ENCODE measurements at regions not wholly inside any gene's neighbourhood (a gene's known extent, or its start where the extent isn't known, plus 50 kb on each side); places are given as distances from the start of the nearest gene placed in this dataset.

DNA sequence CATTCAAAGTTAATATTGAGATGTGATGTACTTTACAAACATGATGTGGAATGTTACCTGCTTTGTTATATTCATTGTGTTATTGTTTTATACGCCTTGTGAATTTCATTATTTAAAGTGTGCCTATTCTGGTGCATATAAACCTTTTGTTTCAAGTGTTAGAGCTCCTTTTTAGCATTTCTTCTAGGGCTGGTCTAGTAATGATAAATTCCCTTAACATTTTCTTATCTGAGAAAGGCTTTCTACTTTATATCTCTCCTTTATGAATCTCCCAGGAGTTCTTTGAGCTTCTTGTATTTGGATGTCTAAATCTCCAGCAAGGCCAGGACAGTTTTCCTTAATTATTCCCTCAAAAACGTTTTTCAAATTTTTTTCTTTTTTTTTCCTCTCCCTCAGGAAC is 1005.6 kb downstream of the IGSF11 start:
- no peak for DNase-seq

DNA sequence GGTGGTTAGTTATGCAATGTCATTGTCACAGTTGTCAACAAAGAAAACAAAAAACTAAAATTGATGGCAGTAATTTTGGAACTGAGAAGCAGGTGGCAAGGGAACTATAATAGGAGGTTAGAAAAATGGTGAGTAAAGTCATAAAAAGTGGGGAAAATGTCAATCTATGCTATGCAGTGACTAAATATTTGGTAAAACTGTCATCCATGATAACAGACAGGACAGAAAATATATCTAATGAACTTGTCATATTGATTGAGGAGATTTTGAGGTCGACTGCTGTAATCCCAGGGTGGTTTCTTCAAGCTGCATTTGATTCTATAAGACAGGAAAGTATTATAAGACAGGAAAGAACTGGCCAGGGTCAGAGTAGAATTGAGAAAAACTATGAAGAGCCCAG is 998.4 kb downstream of the IGSF11 start:
- no peak for DNase-seq

DNA sequence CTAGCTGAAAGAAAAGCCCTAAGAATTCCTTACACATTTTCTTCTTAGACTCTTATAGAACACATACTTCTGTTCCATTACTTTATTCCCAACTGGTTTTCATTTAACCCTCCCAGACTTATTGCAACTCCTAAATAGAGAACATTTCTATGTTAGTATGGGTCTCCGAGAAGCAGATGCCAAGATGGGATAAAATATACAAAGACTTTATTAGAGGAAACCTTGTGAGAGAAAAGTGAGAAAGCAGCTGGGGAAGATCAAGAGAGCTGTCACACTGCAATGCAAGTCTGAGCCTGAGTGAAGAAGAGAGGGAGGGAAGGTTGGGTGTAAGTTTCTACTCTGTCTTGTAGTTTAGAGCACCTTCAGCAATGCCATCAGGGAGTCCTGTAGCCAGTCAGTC is 979.3 kb downstream of the IGSF11 start:
- no peak for DNase-seq

DNA sequence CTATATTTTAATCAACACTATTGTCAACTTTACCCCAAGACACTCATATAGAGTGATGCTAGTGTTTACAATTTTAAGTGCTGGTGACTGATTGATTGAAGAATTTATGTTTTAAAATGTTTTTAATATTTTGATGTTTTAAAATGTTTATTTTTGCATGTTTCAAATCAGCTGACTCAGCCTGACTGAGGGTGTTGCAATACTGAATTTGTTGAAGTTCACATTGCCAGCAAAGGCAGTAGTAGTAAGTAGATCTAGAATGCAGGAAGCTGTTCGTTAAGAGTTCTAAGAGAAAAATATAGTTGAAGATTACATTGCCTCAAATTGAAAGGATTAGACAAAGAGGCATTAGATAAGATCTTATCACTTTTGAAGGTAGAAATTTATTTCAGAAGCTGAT is 977.6 kb downstream of the IGSF11 start:
- DNase-seq, result no peak

DNA sequence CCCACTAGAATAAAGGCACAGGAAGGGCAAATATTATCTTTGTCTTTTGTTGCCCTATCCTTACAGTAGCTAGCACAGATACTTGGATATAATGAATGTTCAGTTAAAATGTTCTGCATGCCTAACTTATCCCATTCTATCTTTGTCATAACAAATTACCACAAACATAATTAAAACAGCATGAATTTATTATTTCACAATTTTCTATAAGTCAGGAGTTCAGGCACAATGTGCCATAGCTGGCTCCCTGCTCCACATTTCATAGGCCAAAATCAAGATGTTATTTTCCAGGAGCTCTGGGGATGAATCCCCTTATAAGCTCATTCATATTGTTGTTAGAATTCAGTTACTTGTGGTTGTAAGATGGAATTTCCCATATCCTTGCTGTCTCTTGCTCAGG is 975.5 kb downstream of the IGSF11 start:
- no peak for DNase-seq

DNA sequence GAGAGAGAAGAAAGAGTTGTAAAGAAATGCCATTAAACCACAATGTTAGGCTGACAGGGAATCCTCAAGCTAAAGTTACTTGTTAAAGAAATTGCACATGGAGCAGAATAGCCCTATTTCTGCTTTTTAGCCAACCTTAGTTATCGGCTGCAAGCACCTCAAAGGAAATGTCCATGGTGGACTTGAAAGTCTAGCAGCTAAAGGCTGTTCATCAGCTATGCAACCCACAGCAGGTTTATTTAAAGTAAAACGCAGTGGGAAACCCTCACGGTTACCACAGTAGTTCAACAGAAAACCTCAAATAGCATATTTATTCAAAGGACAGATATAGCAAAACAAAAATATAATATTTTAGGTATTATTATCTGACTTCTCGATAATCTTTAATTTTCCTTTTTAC is 967.2 kb downstream of the IGSF11 start:
- DNase-seq, result no peak

DNA sequence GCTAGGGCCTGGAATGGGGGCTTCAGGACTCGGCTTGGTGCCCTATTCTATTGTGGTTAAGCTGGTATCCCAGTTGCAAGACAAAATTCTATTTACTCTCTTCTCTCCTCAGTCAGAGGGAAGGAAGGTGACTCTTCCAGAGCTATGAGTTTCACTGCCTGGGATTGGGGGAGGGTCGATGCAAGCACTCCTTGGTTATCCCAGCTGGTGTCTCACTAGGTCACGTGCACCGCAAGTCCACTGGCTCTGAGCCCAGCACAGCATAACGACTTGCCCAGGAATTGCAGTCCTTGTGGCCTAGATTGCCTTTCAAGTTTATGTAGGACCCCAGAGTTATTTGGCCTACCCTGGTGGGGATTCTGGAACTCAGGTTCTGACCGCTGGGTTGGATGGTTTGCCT is 958.8 kb downstream of the IGSF11 start:
- DNase-seq, result no peak

DNA sequence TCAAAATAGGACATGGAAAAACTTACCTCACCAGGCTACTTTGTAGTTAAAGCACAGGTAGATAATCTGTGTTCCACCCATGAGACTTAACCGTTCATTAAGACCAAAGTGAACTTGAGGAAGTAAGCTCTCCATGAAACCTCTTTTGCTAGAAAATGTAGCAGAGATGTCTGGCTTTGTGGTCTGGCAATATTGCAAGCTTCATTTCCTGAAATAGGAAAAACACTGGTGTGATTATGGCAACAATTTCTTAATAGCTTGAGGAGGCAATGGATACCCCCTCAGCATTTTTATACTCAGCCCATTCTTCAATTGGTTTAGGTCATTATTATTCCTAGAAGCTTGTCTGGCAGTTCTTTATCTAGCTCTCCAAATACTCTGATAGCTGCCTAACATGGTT is 957.3 kb downstream of the IGSF11 start:
- no peak for DNase-seq

DNA sequence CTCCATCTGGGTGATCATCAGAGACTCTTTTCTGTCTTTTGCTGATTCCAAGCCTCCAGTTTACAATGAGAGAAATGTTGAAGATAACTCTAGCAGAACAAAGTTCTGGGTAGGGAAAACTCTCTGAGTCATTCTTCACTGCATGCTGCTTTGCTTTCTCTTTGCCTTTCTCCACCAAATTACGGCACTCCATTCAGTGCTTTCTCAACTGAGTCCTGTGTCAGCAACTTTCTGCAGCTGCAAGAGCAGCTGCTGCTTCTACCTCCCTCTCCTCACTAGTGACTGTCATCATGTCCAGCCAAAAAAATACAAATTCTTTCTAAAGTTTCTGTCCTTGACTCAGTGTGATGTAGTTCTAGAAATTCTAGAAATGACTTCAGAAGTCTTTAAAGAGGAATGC is 953.8 kb downstream of the IGSF11 start:
- no peak for DNase-seq

DNA sequence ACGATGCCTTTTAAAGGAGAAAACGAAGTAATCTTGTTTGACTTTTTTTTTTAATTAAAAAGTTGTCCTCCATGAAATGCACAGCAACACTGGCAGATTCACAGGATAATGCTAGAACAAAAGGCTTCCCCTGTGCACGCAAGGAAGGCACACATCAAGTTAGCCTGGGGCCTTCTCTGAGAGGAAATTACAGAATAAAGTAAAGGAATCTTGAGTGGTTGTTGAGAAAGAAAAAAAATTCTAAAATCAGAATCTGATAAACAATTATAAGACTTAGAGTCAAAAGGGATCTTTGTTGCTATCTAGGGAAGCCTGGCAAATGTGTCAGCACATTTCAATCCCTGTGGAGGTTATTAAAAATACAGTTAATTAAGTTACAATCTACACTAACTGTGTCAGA is 946.0 kb downstream of the IGSF11 start:
- no peak for DNase-seq

DNA sequence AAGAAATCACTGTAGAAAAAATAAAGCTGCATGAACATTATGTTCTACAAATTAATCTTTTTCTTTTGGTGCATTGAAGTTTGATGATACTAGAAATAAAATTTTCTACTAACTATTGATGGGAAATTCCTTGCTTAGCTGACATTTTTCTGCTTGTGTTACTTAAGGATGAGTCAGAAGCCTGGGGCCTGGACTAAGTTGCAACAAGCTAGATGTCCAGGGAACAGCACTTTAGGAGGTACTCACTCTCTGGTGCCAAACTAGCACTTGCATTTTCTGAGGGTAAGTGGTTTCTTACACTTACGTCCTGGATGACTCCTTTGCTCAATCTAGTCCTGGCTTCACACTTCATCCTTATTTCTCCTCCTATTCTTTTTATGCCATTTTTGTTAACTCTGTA is 945.1 kb downstream of the IGSF11 start:
- no peak for DNase-seq

DNA sequence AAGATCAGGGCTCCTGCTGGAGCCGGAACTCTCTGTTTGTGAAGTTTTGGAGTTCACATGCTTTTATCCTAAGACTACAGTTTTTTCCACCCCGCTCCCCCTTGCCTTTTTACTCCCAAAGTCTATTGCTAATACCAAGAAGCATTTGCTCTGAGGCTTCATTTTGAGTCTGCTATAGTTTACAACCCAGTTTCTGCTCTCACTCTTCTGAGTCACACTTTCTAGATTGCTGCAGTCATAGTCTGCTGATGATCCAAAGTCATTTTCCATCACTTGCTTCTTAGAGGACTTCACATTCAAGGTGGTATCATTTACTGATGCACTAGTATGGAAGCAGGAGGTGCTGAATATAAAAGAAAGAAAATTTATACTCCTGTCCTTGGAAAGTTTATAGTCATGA is 937.4 kb downstream of the IGSF11 start:
- no peak for DNase-seq

DNA sequence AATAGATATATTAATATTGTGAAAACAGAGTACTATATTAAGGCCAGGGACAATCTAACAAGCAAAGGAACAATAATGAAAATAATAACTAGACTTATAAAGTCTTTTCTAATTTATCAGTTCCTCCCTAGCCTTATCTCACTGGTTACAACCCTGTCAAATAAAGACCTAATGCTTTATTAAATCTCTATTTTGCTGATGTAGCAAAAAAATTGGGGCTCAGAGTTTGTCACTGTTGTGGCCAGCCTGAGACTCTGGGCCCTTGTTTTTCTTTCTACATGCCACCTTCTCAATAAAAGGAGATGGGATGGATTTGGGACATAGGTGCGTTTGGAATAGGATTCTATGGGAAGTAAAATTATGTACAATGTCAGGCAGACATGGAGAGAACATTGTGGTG is 937.0 kb downstream of the IGSF11 start:
- no peak for DNase-seq

DNA sequence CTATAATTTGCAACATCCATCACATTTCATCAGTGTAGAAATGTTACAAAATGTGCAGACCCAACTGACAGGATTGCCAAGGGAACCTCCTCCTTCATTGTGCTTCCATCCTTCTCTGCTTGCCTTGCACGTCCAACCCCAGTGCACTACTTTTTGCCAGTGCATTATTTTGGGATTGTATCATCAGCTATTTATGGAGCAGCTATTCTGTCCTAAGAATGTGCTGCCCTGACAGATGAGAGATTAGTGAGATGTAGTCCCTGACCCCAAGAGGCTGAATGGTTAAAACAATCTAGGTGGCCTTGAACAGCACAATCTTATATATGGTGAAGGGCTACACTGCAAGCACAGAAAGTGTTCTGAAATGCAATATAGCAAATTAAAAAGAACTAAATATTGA is 935.8 kb downstream of the IGSF11 start:
- no peak for DNase-seq

DNA sequence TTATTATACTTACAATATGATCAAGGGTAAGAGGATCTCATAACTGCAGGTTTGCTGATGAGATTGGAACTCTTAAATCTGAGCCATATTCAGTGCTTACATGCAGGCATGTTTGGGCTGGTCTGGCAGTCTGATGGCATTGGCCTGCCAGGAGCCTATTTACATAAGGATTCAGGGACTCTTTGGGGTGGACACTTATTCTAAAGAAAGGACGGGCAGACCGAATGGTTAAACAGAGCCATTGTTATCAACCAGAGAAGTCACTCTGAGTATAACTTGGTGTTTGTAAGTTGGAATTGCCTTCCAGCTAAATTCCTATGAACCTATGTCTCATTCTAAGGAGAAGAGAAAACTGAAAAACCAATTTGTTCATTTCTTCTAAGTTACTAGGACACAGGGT is 932.8 kb downstream of the IGSF11 start:
- DNase-seq, result no peak

DNA sequence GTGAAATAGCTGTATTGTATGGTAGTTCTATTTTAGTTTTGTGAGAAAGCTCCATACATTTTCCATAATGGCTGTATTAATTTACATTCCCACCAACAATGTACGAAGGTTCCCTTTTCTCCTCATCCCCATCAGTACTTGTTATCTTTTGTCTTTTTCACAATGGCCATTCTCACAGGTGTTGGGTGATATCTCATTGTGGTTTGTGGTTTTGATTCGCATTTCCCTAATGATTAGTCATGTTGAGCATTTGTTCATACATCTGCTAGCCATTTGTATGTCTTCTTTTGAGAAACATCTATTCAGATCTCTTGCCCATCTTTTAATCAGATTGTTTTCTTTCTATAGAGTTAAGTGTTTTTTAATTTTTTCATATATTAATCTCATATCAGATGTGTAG is 931.9 kb downstream of the IGSF11 start:
- no peak for DNase-seq

DNA sequence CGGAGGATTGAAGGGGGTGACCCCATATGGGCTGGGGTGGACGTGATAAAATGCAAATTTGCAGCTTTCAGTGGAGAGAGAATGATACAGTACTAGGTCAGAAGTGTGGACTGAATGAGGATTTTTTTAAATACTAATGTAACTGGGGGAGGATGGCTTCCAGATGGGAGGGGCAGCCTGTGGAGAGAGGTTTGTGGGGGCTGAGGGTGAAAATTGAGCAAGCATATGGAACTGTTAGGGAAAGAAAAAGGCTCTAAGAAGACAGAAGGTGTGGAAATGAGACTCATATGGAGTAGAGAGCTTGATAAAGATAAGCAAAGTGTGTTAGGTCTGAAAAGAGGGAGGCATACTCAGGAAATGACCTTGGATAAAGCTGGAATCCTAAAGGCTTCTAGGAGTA is 926.4 kb downstream of the IGSF11 start:
- DNase-seq, result no peak

DNA sequence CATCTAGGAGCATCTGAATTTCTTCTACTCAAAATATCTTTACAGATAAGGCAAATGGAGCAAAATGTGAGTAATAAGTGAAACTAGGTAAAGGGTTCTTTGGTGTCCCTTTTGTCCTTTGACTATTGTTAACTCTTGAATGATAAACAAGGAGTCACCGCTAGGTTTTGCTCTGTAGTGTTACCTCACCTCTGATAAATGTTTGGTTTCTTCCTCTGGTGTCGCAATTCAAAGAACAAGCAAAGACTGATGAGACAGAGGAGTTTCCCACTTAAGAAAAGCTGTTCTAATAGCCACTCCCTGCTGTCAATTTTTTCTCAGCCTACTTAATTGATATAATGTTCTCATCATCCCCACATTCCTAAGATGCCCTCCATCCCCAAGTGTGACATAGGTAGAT is 925.9 kb downstream of the IGSF11 start:
- DNase-seq, result no peak

DNA sequence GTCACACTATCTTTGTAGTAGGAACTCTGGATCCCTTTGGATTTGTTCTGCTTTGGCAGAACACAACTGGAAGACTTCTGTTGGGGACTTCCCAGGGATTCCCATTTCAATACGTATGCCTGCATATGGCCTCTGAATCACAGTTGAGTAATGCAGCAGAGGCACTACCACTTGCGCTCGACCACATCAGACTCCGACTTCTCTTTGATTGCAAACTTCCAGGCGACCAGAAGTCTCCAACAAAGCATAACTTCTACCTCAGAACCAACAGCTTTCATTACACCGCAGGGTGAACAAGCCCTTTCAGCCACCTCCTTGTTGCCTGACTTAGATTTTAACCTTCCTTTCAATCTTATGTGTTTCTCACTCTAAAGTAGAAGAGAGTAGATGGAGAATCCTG is 924.4 kb downstream of the IGSF11 start:
- no peak for DNase-seq

DNA sequence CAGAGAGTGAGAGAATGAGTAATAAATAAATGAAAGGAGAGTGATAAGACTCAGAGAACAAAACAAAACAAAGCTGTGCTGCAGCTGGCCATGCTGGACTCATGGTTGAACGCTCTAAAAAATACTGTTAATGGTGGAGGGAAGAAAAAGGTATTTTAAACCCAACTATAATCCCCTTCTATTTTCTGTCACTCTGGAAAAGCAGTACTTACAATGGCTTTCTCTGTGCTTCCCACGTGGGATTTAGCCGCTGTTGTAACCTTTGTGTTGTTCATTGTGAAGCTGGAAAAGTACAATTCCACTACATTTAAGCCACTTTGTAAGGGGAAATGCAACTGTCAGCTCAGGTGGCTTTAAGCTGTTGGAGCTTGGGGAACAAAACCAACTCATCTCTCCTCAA is 917.7 kb downstream of the IGSF11 start:
- DNase-seq, result no peak

DNA sequence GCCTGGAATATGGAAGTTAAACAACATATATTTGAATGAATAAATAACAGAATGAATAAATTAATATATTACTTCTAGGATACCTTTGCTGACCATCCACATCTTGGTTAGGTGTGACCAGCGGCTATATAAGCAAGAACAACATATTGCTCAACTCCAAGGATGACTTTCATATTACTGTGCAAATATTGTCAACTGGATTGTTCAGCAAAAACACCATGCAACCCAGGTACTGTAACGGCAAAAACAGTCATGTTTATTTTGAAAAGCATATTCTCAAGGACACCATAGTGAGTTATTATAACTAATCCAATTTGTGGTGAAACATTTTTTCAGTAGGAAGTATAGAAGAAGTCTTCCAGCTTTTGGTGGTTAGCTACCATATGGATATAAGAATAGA is 907.9 kb downstream of the IGSF11 start:
- DNase-seq, result no peak

DNA sequence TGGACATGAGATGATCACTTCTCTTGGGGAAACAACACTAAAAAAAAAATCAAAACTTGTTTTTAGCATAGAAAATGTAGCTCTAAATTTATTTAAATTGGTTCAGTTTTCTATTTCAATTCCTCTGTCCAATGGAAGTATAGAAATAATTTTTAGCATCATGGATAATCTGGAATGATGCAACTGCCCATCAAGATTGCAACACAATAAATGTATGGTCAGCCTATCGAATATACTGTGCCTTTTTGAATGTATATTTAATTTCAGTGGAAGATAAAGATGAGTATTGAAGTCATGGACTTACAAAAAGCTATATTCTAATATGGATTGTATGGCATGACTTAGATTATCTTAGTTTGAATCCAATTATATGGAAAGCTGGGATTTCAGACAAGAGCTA is 906.7 kb downstream of the IGSF11 start:
- no peak for DNase-seq

DNA sequence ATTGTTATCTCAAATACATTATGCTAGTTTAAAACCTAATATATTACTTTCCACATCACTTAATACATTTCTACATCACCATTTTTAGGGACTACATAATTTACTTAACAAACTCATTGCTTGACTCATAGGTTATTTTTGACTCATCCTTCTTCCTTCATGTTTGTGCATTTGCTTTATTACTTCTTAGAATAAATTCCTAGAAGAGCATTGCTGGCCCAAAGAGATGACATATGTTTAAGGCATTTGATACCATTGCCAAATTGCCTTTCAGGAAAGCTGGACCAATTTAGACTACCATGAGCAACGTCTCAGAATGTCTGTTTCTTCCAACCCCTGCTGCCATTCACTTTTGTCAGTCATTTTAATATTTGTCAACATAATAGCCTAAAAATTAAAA is 905.8 kb downstream of the IGSF11 start:
- DNase-seq, result no peak

DNA sequence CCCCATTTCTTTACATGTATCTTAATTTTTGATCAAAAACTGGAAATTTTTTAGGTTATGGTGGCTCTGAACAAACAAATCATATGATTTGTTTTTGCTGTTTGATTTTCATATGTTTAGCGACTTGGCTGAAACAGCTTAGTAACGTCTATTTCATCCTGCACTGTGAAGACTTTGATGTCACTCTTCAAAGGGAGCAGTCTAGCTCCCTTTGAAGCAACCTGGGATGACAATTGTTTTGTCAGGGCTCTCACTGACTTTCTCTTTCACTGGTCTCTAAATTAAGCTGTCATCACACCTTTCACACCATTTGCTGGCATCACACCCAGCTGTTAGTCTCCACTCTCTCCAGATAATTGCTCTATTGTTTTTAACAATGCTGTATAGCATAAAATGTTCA is 896.9 kb downstream of the IGSF11 start:
- DNase-seq, result no peak

DNA sequence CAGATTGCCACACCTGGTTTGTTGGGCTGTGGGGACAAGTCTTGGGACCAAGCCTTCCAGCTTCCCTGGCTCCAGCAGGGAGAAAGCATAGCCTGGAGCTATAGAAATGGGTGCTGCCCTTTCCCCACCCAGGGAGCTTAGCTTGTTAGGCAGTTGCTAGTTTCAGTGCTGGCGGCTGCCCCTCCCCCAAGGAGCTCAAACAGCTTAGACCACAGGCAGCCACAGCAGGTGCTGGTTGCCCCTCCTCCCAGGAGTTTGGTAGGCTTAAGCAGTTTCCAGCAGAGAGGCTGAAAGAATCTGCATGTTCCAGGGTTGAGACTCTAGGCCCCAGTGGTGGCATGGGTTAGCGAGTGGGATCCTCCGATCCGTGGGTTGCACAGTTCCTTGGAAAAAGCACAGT is 889.7 kb downstream of the IGSF11 start:
- DNase-seq, result no peak

DNA sequence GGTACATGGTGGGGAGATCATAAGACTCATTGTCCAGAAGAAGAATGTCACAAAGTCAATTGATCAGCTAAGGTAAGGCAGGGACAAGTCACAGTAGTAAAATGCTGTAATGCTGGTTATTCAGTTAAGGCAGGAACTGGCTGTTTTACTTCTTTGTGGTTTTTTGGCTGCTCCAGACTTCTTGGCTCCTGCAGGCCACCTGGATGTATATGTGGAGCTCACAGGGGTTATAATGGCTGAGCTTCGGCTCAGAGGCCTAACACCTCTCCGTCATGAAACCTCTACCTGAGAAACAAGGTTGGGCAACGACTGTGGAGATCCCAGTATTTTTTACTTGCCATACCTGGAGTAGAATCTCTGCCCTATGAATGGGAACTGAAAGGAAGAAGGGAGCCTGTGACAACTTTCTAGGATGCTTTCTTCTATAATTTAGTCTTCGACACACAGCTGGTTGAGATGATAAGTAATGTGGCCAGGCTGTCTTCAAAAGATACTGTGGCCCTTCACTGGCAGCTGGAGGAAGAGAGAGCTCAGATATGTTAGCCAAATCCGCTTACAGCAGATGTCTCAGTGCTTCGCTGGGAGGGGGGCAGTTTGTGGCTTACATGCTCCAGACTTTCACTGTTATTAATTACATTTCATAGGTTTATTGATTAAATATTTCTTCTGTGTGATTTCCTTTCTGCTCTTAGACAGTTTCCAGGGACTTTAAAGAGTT is 887.8 kb downstream of the IGSF11 start:
- DNase-seq, result no peak
